Prostate gland (tissue), 2 donors: ENCODE measurements at regions not wholly inside any gene's neighbourhood (a gene's known extent, or its start where the extent isn't known, plus 50 kb on each side); places are given as distances from the start of the nearest gene placed in this dataset.

Experiments
- CTCF ChIP-seq, 4 experiments: fragments of 200-600 bp in 2 of 4; fragments of 450-650 bp in 2 of 4; sonication (generic) in 2 of 4; IDR thresholded peaks; 1 replicate in 3 of 4; 2 replicates in 1 of 4; pipeline ENCODE4 v1.5.1; 2016 to 2019; ENCODE audit warnings: antibody characterized with exemption in 4 of 4, mild to moderate bottlenecking in 2 of 4, moderate library complexity in 2 of 4
- POLR2A ChIP-seq: fragments of 450-650 bp; IDR thresholded peaks from one replicate; pipeline ENCODE4 v1.6.1; 2016; ENCODE audit warnings: antibody characterized with exemption, mild to moderate bottlenecking
- POLR2AphosphoS5 ChIP-seq: sonication (generic); formaldehyde crosslinking; IDR thresholded peaks from one replicate; pipeline ENCODE4 v1.6.1; 2017; ENCODE audit warnings: antibody characterized with exemption

GRCh38 chr1:87821335-87821697 lies 492.6 kb downstream of the LMO4 start:
- TF ChIP-seq CTCF (IDR thresholded peaks at IDR 0.05) (no peak), POLR2A (no peak), POLR2AphosphoS5 (no peak)
